ENCODE measurements at regions not wholly inside any gene's neighbourhood (a gene's known extent, or its start where the extent isn't known, plus 50 kb on each side); places are given as distances from the start of the nearest gene placed in this dataset.
A peak's percentile ranks its signal among the peaks of the same experiment; 100 is the strongest.

DNA sequence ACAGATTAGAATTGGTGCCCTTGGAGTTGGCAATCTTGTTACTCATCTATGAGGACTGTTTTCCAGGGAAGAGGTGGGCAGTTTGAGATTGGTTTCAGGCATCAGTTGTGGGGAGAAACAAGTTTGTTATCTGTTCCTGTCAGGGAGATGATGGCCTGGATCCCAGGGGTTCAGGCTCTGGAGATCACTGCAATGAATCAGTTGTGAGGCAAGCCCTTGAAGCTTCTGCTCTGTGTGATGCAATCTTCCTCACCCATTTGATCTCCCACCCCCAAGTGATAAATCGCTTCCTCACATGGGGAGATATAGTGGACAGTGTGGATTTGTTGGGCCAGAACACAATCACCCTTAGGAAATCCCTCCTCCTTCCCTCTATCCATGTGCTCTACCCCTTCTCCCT, 276.6 kb upstream of the LRTM1 start:
- Histone ChIP-seq H4K20me1 (ENCODE audit: insufficient read depth, low read length) (no peaks in the 10 kb centered on the region), H3K4me3 (ENCODE audit: insufficient read depth, low read length) (no peak overlapping the region), H2AFZ (ENCODE audit: low read length) (peak overlapping the region; percentile 23), H3K79me2 (ENCODE audit: insufficient read depth, low read length) (no peaks in the 10 kb centered on the region), H3K27me3 (ENCODE audit: insufficient read depth, low read length) (no peaks in the 10 kb centered on the region), H3K36me3 (ENCODE audit: insufficient read depth, low read length) (no peaks in the 10 kb centered on the region), H3K27ac (ENCODE audit: low read depth, low read length) (peak overlapping the region; percentile 98), H3K4me2 (ENCODE audit: insufficient read depth, low read length) (no peak overlapping the region), H3K4me1 (ENCODE audit: insufficient read depth, low read length) (peaks cover 38% of the 10 kb centered on the region), H3K9me3 (ENCODE audit: low read depth, low read length) (no peaks in the 10 kb centered on the region)
- DNase-seq (ENCODE audit: insufficient read length, low spot score, missing footprints), result peak; percentile 44
- TF ChIP-seq, protein P1, sequence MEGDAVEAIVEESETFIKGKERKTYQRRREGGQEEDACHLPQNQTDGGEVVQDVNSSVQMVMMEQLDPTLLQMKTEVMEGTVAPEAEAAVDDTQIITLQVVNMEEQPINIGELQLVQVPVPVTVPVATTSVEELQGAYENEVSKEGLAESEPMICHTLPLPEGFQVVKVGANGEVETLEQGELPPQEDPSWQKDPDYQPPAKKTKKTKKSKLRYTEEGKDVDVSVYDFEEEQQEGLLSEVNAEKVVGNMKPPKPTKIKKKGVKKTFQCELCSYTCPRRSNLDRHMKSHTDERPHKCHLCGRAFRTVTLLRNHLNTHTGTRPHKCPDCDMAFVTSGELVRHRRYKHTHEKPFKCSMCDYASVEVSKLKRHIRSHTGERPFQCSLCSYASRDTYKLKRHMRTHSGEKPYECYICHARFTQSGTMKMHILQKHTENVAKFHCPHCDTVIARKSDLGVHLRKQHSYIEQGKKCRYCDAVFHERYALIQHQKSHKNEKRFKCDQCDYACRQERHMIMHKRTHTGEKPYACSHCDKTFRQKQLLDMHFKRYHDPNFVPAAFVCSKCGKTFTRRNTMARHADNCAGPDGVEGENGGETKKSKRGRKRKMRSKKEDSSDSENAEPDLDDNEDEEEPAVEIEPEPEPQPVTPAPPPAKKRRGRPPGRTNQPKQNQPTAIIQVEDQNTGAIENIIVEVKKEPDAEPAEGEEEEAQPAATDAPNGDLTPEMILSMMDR (IDR thresholded peaks at IDR 0.05; ENCODE audit: extremely low read depth, low read depth, low read length), result no peak

DNA sequence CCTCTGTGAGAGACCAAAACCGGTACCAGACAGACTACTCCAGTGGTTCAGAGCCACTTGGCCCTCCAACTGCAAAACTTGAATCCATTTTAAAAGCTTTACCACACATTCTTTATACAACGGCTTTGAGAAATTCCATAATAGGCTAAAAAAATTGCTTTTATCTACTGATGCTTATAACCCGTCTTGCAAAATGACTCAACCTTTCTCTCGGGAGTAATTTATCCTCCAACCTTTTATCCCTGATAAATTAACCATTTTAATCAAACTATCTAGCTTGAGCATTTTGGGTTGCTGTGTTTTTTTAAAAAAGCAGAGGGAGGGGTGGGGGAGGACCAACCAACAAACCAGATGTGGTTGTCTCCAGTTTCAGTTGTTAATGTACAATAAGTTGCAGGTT, 275.7 kb upstream of the LRTM1 start:
- Histone ChIP-seq H3K4me1 (ENCODE audit: insufficient read depth, low read length) (peaks cover 46% of the 10 kb centered on the region), H3K36me3 (ENCODE audit: insufficient read depth, low read length) (no peaks in the 10 kb centered on the region), H3K4me3 (ENCODE audit: insufficient read depth, low read length) (no peak overlapping the region), H2AFZ (ENCODE audit: low read length) (peak overlapping the region; percentile 1), H3K79me2 (ENCODE audit: insufficient read depth, low read length) (no peaks in the 10 kb centered on the region), H3K4me2 (ENCODE audit: insufficient read depth, low read length) (no peak overlapping the region), H3K9me3 (ENCODE audit: low read depth, low read length) (no peaks in the 10 kb centered on the region), H4K20me1 (ENCODE audit: insufficient read depth, low read length) (no peaks in the 10 kb centered on the region), H3K27ac (ENCODE audit: low read depth, low read length) (peak overlapping the region; percentile 98), H3K27me3 (ENCODE audit: insufficient read depth, low read length) (no peaks in the 10 kb centered on the region)
- no peak for DNase-seq (ENCODE audit: insufficient read length, low spot score, missing footprints)
- TF ChIP-seq, protein P1 (IDR thresholded peaks at IDR 0.05; ENCODE audit: extremely low read depth, low read depth, low read length), result no peak

DNA sequence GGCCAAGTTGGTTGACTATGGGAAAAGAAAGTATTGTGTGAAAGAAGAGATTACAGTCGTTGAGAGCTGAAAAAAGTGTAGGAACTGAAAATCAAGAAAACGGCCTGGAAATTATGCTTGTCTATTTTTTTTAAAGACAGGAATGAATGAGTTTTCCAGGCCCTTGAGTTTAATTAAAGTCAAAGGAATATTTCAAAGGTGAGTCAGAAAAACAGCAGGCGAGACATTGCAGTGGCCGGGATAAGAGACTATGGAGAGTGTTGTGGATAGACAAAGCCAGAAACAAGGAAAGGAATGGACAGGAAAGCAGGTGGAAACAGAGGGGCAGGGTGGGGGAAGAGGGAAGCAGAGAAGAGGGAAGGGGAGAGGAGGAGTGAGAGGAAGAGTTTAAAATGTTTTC, 275.1 kb upstream of the LRTM1 start:
- H3K27ac ChIP-seq (ENCODE audit: low read depth, low read length), result peak overlapping the region; percentile 98

DNA sequence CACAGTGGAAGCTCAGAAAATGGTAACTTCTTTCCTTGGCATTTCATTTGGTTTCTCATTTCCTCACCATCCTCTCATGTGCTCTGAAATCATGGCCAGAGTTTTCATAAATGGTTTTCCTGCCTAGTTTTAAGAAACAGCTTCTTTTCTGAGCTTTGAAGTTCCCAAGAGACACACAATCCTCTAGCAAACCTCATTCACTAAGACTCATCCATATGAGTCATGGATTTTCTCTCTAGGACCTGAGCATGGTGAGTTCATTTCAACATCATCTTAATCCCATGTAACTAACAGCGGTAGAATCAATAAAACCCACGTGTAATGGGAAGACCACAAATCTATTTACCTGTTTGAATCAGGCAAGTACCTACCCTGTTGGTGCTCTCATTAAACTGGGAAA, 274.5 kb upstream of the LRTM1 start:
- Histone ChIP-seq H3K79me2 (ENCODE audit: insufficient read depth, low read length) (no peaks in the 10 kb centered on the region), H2AFZ (ENCODE audit: low read length) (peak overlapping the region; percentile 36), H3K27me3 (ENCODE audit: insufficient read depth, low read length) (no peaks in the 10 kb centered on the region), H4K20me1 (ENCODE audit: insufficient read depth, low read length) (no peaks in the 10 kb centered on the region), H3K4me1 (ENCODE audit: insufficient read depth, low read length) (peaks cover 50% of the 10 kb centered on the region), H3K36me3 (ENCODE audit: insufficient read depth, low read length) (no peaks in the 10 kb centered on the region), H3K9me3 (ENCODE audit: low read depth, low read length) (no peaks in the 10 kb centered on the region), H3K27ac (ENCODE audit: low read depth, low read length) (peak overlapping the region; percentile 98), H3K4me3 (ENCODE audit: insufficient read depth, low read length) (no peak overlapping the region), H3K4me2 (ENCODE audit: insufficient read depth, low read length) (peak overlapping the region; percentile 58)
- DNase-seq (ENCODE audit: insufficient read length, low spot score, missing footprints), result peak; percentile 64
- TF ChIP-seq, protein P1 (IDR thresholded peaks at IDR 0.05; ENCODE audit: extremely low read depth, low read depth, low read length), result no peak

More for the DNA sequence above, 275.1 kb upstream of the LRTM1 start:
- Histone ChIP-seq H3K4me3 (ENCODE audit: insufficient read depth, low read length) (no peak overlapping the region), H3K36me3 (ENCODE audit: insufficient read depth, low read length) (no peaks in the 10 kb centered on the region), H3K4me1 (ENCODE audit: insufficient read depth, low read length) (peaks cover 50% of the 10 kb centered on the region), H3K9me3 (ENCODE audit: low read depth, low read length) (no peaks in the 10 kb centered on the region), H2AFZ (ENCODE audit: low read length) (no peak overlapping the region), H4K20me1 (ENCODE audit: insufficient read depth, low read length) (no peaks in the 10 kb centered on the region), H3K79me2 (ENCODE audit: insufficient read depth, low read length) (no peaks in the 10 kb centered on the region), H3K4me2 (ENCODE audit: insufficient read depth, low read length) (peak overlapping the region; percentile 58), H3K27me3 (ENCODE audit: insufficient read depth, low read length) (no peaks in the 10 kb centered on the region)
- TF ChIP-seq, protein P1 (IDR thresholded peaks at IDR 0.05; ENCODE audit: extremely low read depth, low read depth, low read length), result no peak
- DNase-seq (ENCODE audit: insufficient read length, low spot score, missing footprints), result no peak
